ENCODE measurements at regions not wholly inside any gene's neighbourhood (a gene's known extent, or its start where the extent isn't known, plus 50 kb on each side); places are given as distances from the start of the nearest gene placed in this dataset.

- TF ChIP-seq, protein P1, sequence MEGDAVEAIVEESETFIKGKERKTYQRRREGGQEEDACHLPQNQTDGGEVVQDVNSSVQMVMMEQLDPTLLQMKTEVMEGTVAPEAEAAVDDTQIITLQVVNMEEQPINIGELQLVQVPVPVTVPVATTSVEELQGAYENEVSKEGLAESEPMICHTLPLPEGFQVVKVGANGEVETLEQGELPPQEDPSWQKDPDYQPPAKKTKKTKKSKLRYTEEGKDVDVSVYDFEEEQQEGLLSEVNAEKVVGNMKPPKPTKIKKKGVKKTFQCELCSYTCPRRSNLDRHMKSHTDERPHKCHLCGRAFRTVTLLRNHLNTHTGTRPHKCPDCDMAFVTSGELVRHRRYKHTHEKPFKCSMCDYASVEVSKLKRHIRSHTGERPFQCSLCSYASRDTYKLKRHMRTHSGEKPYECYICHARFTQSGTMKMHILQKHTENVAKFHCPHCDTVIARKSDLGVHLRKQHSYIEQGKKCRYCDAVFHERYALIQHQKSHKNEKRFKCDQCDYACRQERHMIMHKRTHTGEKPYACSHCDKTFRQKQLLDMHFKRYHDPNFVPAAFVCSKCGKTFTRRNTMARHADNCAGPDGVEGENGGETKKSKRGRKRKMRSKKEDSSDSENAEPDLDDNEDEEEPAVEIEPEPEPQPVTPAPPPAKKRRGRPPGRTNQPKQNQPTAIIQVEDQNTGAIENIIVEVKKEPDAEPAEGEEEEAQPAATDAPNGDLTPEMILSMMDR (IDR thresholded peaks at IDR 0.05): no peak
- TF ChIP-seq POLR2AphosphoS5 (IDR thresholded peaks at IDR 0.05): no peak
- no peak for TF ChIP-seq POLR2A (IDR thresholded peaks at IDR 0.05)
Observed at GRCh38 chr12:24153079-24153478, 203.6 kb upstream of the SOX5 start.

Measured in breast epithelium (tissue), 3 donors.